ENCODE measurements at regions not wholly inside any gene's neighbourhood (a gene's known extent, or its start where the extent isn't known, plus 50 kb on each side); places are given as distances from the start of the nearest gene placed in this dataset.

DNA sequence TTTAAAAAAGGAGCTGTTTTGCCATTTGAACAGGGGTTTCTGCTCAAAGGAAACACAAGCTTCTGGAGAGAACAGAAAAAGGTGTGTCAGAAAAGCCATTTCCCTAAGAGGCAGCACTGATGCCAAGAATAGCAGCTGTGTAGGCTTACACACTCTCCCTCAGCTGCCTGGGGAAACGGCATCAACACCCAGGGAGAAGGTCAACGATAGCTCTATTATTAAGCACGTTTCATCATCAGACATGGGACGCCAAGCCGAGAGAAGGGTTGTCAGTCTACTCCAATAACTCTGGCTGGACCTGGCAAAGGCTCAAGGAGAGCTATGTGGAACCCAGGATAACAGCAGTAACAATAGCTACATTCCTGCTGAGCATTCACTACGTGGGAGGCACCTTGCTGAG lies 314.2 kb downstream of the CDK5RAP2 start:
- no peak overlapping the region for H3K27ac Mint-ChIP-seq
- no peaks in the 10 kb centered on the region for H3K9me3 Mint-ChIP-seq
- no peaks in the 10 kb centered on the region for H3K4me1 Mint-ChIP-seq
- H3K36me3 Mint-ChIP-seq (ENCODE audit: low read depth): no peaks in the 10 kb centered on the region
- POLR2A ChIA-PET: no interaction called here
- H3K4me3 Mint-ChIP-seq: no peak overlapping the region
- no peak for ATAC-seq (ENCODE audit: low read depth)
- no peak for DNase-seq
- CTCF ChIA-PET: no interaction called here
- no peaks in the 10 kb centered on the region for H3K27me3 Mint-ChIP-seq
- intact Hi-C loops (cut with micrococcal nuclease): no loop called here
- TF ChIP-seq, protein P1, sequence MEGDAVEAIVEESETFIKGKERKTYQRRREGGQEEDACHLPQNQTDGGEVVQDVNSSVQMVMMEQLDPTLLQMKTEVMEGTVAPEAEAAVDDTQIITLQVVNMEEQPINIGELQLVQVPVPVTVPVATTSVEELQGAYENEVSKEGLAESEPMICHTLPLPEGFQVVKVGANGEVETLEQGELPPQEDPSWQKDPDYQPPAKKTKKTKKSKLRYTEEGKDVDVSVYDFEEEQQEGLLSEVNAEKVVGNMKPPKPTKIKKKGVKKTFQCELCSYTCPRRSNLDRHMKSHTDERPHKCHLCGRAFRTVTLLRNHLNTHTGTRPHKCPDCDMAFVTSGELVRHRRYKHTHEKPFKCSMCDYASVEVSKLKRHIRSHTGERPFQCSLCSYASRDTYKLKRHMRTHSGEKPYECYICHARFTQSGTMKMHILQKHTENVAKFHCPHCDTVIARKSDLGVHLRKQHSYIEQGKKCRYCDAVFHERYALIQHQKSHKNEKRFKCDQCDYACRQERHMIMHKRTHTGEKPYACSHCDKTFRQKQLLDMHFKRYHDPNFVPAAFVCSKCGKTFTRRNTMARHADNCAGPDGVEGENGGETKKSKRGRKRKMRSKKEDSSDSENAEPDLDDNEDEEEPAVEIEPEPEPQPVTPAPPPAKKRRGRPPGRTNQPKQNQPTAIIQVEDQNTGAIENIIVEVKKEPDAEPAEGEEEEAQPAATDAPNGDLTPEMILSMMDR (IDR thresholded peaks at IDR 0.05): no peak

DNA sequence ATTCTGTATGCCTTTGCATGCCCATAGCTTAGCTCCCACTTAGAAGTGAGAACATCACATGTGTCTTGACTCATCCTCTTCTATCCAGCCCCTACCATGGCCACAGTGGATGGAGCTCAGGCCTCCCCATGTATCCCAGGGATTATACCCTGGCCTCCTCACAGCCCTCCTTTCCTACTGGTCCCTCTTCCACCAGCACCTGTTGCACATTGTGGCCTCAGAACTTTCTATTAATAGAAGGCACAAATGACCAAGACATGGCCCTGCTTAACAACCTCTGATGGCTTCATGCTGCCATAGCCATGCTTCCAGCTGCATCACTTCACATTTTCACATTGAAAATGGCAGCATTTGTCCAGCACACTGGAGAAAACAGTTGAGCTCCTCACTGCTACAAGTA lies 315.4 kb downstream of the CDK5RAP2 start:
- TF ChIP-seq, protein P1 (IDR thresholded peaks at IDR 0.05): no peak
- no peaks in the 10 kb centered on the region for H3K4me1 Mint-ChIP-seq
- H3K9me3 Mint-ChIP-seq: no peaks in the 10 kb centered on the region
- no peaks in the 10 kb centered on the region for H3K27me3 Mint-ChIP-seq
- intact Hi-C loops (cut with micrococcal nuclease): no loop called here
- CTCF ChIA-PET: no interaction called here
- DNase-seq (no peak), ATAC-seq (ENCODE audit: low read depth) (no peak)
- POLR2A ChIA-PET: no interaction called here
- no peak overlapping the region for H3K27ac Mint-ChIP-seq
- H3K36me3 Mint-ChIP-seq (ENCODE audit: low read depth): no peaks in the 10 kb centered on the region
- no peak overlapping the region for H3K4me3 Mint-ChIP-seq

DNA sequence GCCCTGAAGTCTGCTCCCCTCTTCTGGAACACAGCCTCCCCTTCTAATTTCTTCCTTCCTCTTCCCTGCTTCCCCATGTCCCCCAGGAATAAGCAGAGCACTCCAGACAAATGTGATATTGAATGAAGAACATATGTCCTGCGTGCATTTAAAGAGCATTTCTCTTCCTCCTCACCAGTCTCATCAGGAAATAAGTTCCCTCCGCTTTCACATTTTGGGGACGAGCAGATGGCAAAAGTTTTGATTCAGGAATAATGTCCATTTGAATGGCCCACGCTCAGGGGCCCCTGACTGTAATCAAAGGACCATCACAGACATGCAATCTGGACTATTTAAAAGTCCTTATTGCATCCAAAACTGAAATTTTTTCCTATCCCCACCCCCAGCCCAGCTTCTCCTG lies 316.1 kb downstream of the CDK5RAP2 start:
- Mint-ChIP-seq H3K36me3 (ENCODE audit: low read depth) (no peaks in the 10 kb centered on the region), H3K4me3 (no peak overlapping the region), H3K9me3 (no peaks in the 10 kb centered on the region), H3K27ac (no peak overlapping the region), H3K4me1 (no peaks in the 10 kb centered on the region), H3K27me3 (no peaks in the 10 kb centered on the region)
- ChIA-PET POLR2A (no interaction called here), CTCF (no interaction called here)
- TF ChIP-seq, protein P1 (IDR thresholded peaks at IDR 0.05): no peak
- no peak for DNase-seq
- no peak for ATAC-seq (ENCODE audit: low read depth)
- intact Hi-C loops (cut with micrococcal nuclease): no loop called here

DNA sequence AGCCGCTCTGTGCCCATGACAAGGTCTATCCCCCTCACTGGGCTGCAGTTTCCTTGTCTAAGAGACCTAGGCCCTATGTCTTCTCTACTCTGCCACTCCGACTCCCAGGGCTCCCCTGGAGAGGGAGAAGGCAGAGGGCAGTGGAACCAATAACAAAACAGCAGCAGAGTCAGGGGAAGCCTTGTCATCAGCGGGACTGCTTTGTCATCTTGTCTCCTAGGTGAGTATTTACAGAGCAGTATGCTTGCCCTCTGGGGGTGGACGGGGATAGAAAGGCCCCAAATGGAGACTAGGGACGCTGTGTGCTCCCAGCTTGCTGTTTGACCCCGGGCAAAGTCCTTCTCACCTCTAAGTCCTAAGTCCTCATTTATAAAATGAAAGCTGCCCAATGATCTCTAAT lies 318.5 kb downstream of the CDK5RAP2 start:
- ATAC-seq (ENCODE audit: low read depth) (no peak), DNase-seq (no peak)
- Mint-ChIP-seq H3K36me3 (ENCODE audit: low read depth) (no peaks in the 10 kb centered on the region), H3K4me1 (no peaks in the 10 kb centered on the region), H3K27ac (no peak overlapping the region), H3K9me3 (no peaks in the 10 kb centered on the region), H3K4me3 (no peak overlapping the region), H3K27me3 (peaks cover 8% of the 10 kb centered on the region)
- ChIA-PET CTCF (no interaction called here), POLR2A (no interaction called here)
- intact Hi-C loops (cut with micrococcal nuclease): no loop called here
- TF ChIP-seq, protein P1 (IDR thresholded peaks at IDR 0.05): no peak

DNA sequence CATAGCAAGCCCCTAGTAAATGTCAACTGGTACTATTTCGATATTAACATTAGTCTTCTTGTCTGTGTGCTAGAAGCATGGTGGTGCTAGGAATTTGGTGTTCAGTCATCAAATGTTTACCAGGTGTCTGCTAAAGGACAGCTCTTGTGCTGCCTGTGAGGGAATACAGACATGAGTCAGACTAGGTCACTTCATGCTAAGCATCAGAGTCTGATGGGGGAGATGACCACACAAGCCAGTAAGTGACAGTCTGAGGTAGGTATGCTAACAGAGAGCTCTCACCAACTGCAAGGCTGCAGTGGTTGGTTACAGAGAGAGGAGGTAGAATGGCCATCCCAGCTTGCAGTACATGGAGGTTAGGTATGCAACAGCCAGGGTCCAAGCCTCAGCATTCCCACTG lies 320.9 kb downstream of the CDK5RAP2 start:
- H3K27ac Mint-ChIP-seq: no peak overlapping the region
- TF ChIP-seq, protein P1 (IDR thresholded peaks at IDR 0.05): no peak
- no peak overlapping the region for H3K4me3 Mint-ChIP-seq
- H3K36me3 Mint-ChIP-seq (ENCODE audit: low read depth): no peaks in the 10 kb centered on the region
- peaks cover 2% of the 10 kb centered on the region for H3K9me3 Mint-ChIP-seq
- H3K4me1 Mint-ChIP-seq: no peaks in the 10 kb centered on the region
- peaks cover 14% of the 10 kb centered on the region for H3K27me3 Mint-ChIP-seq
- intact Hi-C loops (cut with micrococcal nuclease): no loop called here
- ATAC-seq (ENCODE audit: low read depth) (no peak), DNase-seq (no peak)
- POLR2A ChIA-PET: no interaction called here
- CTCF ChIA-PET: no interaction called here

All from activated B cell treated with CpG ODN at 0.5 μM for 24 hours (primary cell).